Suprapubic skin (tissue), 4 donors: ENCODE measurements at regions not wholly inside any gene's neighbourhood (a gene's known extent, or its start where the extent isn't known, plus 50 kb on each side); places are given as distances from the start of the nearest gene placed in this dataset.

Experiments used
- CTCF ChIP-seq, 2 donors: fragments of 200-600 bp in 1 of 2; fragments of 450-650 bp in 1 of 2; sonication (generic) in 1 of 2; IDR thresholded peaks; one replicate each; pipeline ENCODE4 v1.5.1; 2016 to 2019; ENCODE audit warnings: antibody characterized with exemption in 2 of 2, mild to moderate bottlenecking in 1 of 2, moderate library complexity in 1 of 2
- EP300 ChIP-seq: sonication (generic); formaldehyde crosslinking; IDR thresholded peaks from one replicate; pipeline ENCODE4 v1.6.1; 2017; ENCODE audit warnings: antibody characterized with exemption
- POLR2A ChIP-seq, 2 donors: fragments of 450-650 bp; IDR thresholded peaks; one replicate each; pipeline ENCODE4 v1.6.1; 2017; ENCODE audit warnings: antibody characterized with exemption in 2 of 2, mild to moderate bottlenecking in 2 of 2, moderate library complexity in 2 of 2
- POLR2AphosphoS5 ChIP-seq, 3 donors: sonication (generic); formaldehyde crosslinking; IDR thresholded peaks; one replicate each; pipeline ENCODE4 v1.6.1; 2017; ENCODE audit warnings: antibody characterized with exemption in 3 of 3

DNA sequence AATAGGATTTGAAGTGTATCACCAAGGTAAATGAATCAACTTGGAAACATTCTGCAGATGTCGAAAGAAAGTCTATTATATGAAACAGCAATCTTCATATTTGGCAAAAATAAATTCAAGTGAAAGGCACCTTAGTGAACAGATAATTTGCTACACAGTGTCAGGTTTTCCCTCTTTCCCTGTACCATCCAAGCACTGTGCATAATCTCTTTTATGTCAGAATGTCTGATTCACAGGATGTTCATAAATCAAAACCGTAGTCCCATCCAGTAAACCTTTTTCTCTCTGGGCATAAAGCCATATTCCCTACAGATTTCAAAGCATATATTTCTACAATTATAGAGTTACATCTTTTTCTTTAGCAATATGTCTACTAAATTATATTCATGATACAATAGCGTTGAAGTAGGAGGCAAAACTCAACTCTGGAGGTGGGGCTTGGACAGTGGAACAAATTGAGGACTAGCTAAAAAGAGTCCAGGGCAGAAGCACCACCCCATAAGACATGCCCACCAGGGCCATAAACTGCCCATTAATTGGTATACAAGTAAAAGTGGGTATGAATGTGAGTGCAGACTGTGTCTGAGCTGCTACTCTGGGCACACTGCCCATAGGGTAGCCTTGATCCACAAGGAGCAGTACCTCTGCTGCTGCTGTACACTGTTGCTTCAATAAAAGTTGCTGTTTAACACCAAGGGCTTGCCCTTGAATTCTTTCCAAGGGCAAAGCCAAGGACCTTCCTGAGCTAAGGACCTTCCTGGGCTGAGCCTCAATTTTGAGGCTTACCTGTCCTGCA is 72.1 kb upstream of the MYCBP2 start:
- TF ChIP-seq POLR2A (IDR thresholded peaks at IDR 0.05) (no peak), CTCF (IDR thresholded peaks at IDR 0.05) (no peak), EP300 (no peak), POLR2AphosphoS5 (IDR thresholded peaks at IDR 0.05) (no peak)
